ENCODE measurements at regions not wholly inside any gene's neighbourhood (a gene's known extent, or its start where the extent isn't known, plus 50 kb on each side); places are given as distances from the start of the nearest gene placed in this dataset.
A peak's percentile ranks its signal among the peaks of the same experiment; 100 is the strongest.
"Not testable (repeated sequence)": the region's sequence is repeated elsewhere in the genome, so short reads cannot be mapped to it uniquely, and the experiment has no call there.

GRCh38 chr13:83453300-83453699 lies 429.0 kb downstream of the SLITRK1 start:
- FAIRE-seq: no peak

- no peak for FAIRE-seq
Measured at GRCh38 chr13:83452292-83452950, 429.9 kb downstream of the SLITRK1 start.

- no peak for FAIRE-seq
Measured at GRCh38 chr13:83450591-83450990, 431.7 kb downstream of the SLITRK1 start.

- FAIRE-seq: no peak
Measured at GRCh38 chr13:83449668-83450395, 432.4 kb downstream of the SLITRK1 start.

GRCh38 chr13:83440465-83440864 lies 441.8 kb downstream of the SLITRK1 start:
- FAIRE-seq: no peak

- not testable (repeated sequence) for FAIRE-seq
Measured at GRCh38 chr13:83439464-83439863, 442.8 kb downstream of the SLITRK1 start.

- FAIRE-seq: no peak
Measured at GRCh38 chr13:83423861-83424260, 458.4 kb downstream of the SLITRK1 start.

GRCh38 chr13:83423381-83423780 lies 458.9 kb downstream of the SLITRK1 start:
- no peak for FAIRE-seq

GRCh38 chr13:83414393-83414792 lies 467.9 kb downstream of the SLITRK1 start:
- FAIRE-seq: no peak

- no peak for FAIRE-seq
Measured at GRCh38 chr13:83386609-83387008, 495.7 kb downstream of the SLITRK1 start.

- FAIRE-seq: no peak
Measured at GRCh38 chr13:83378908-83379307, 503.4 kb downstream of the SLITRK1 start.

GRCh38 chr13:83377491-83377890 lies 504.8 kb downstream of the SLITRK1 start:
- no peak for FAIRE-seq

GRCh38 chr13:83372786-83373185 lies 509.5 kb downstream of the SLITRK1 start:
- no peak for FAIRE-seq

GRCh38 chr13:83365723-83366122 lies 516.6 kb downstream of the SLITRK1 start:
- FAIRE-seq: peak; percentile 43

GRCh38 chr13:83355041-83355440 lies 527.2 kb downstream of the SLITRK1 start:
- FAIRE-seq: no peak

GRCh38 chr13:83352391-83352790 lies 529.9 kb downstream of the SLITRK1 start:
- no peak for FAIRE-seq

- no peak for FAIRE-seq
Measured at GRCh38 chr13:83350569-83350968, 531.7 kb downstream of the SLITRK1 start.

- FAIRE-seq: no peak
Measured at GRCh38 chr13:83344518-83344917, 537.8 kb downstream of the SLITRK1 start.

GRCh38 chr13:83340170-83340569 lies 542.1 kb downstream of the SLITRK1 start:
- no peak for FAIRE-seq

GRCh38 chr13:83333614-83334388 lies 548.5 kb downstream of the SLITRK1 start:
- no peak for FAIRE-seq

GRCh38 chr13:83332751-83333150 lies 549.5 kb downstream of the SLITRK1 start:
- FAIRE-seq: no peak

GRCh38 chr13:83327091-83327490 lies 555.2 kb downstream of the SLITRK1 start:
- no peak for FAIRE-seq

GRCh38 chr13:83325125-83325853 lies 557.0 kb downstream of the SLITRK1 start:
- FAIRE-seq: no peak
